ENCODE measurements at regions not wholly inside any gene's neighbourhood (a gene's known extent, or its start where the extent isn't known, plus 50 kb on each side); places are given as distances from the start of the nearest gene placed in this dataset.

DNA sequence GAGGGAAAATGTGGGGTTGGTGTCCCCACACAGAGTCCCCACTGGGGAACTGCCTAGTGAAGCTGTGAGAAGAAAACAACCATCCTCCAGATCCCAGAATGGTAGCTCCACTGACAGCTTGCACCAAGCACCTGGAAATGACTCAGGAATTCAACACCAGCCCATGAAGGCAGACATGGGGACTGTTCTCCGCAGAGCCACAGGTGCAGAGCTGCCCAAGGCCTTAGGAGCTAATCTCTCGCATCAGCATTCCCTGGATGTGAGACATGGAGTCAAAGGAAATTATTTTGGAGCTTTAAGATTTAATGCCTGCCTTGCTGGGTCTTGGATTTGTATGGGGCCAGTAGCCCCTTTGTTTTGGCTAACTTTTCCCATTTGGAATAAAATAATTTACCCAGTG is 367.9 kb downstream of the FAM133A start:
- no peak for DNase-seq (ENCODE audit: insufficient read length, low spot score, missing footprints)
- TF ChIP-seq, protein P1, sequence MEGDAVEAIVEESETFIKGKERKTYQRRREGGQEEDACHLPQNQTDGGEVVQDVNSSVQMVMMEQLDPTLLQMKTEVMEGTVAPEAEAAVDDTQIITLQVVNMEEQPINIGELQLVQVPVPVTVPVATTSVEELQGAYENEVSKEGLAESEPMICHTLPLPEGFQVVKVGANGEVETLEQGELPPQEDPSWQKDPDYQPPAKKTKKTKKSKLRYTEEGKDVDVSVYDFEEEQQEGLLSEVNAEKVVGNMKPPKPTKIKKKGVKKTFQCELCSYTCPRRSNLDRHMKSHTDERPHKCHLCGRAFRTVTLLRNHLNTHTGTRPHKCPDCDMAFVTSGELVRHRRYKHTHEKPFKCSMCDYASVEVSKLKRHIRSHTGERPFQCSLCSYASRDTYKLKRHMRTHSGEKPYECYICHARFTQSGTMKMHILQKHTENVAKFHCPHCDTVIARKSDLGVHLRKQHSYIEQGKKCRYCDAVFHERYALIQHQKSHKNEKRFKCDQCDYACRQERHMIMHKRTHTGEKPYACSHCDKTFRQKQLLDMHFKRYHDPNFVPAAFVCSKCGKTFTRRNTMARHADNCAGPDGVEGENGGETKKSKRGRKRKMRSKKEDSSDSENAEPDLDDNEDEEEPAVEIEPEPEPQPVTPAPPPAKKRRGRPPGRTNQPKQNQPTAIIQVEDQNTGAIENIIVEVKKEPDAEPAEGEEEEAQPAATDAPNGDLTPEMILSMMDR (IDR thresholded peaks at IDR 0.05; ENCODE audit: extremely low read depth, low read depth, low read length) = no peak

DNA sequence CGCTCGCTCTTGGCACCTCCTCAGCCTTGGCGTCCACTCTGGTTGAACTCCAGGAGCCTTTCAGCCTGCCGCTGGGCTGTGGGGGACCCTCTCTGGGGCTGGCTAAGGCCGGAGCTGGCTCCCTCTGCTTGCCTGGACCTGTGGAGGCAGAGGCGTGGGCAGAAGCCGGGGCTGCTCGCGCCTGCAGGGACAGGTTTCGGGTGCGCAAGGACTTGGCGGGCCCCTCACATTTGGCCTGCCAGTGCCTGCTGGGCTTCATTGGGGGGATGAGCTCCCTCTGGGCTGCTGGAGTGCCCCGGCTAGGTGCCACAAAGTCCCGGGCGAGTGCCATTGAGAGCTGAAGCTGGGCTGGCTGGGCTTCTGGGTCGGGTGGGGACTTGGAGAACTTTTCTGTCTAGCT is 371.7 kb downstream of the FAM133A start:
- no peak overlapping the region for H2AFZ ChIP-seq (ENCODE audit: low read length)
- no peaks in the 10 kb centered on the region for H4K20me1 ChIP-seq (ENCODE audit: insufficient read depth, low read length)
- H3K36me3 ChIP-seq (ENCODE audit: insufficient read depth, low read length) = no peaks in the 10 kb centered on the region
- H3K4me2 ChIP-seq (ENCODE audit: insufficient read depth, low read length) = no peak overlapping the region
- H3K4me1 ChIP-seq (ENCODE audit: insufficient read depth, low read length) = no peaks in the 10 kb centered on the region
- H3K27ac ChIP-seq (ENCODE audit: low read depth, low read length) = no peak overlapping the region
- H3K4me3 ChIP-seq (ENCODE audit: insufficient read depth, low read length) = no peak overlapping the region
- H3K9me3 ChIP-seq (ENCODE audit: low read depth, low read length) = no peaks in the 10 kb centered on the region
- no peaks in the 10 kb centered on the region for H3K79me2 ChIP-seq (ENCODE audit: insufficient read depth, low read length)
- H3K27me3 ChIP-seq (ENCODE audit: insufficient read depth, low read length) = no peaks in the 10 kb centered on the region
- TF ChIP-seq, protein P1 (IDR thresholded peaks at IDR 0.05; ENCODE audit: extremely low read depth, low read depth, low read length) = no peak
- DNase-seq (ENCODE audit: insufficient read length, low spot score, missing footprints) = no peak

More for the DNA sequence above, 367.9 kb downstream of the FAM133A start:
- H2AFZ ChIP-seq (ENCODE audit: low read length) = no peak overlapping the region
- H3K36me3 ChIP-seq (ENCODE audit: insufficient read depth, low read length) = no peaks in the 10 kb centered on the region
- H3K4me2 ChIP-seq (ENCODE audit: insufficient read depth, low read length) = no peak overlapping the region
- no peaks in the 10 kb centered on the region for H3K9me3 ChIP-seq (ENCODE audit: low read depth, low read length)
- no peaks in the 10 kb centered on the region for H3K79me2 ChIP-seq (ENCODE audit: insufficient read depth, low read length)
- no peaks in the 10 kb centered on the region for H4K20me1 ChIP-seq (ENCODE audit: insufficient read depth, low read length)
- H3K4me3 ChIP-seq (ENCODE audit: insufficient read depth, low read length) = no peak overlapping the region
- no peak overlapping the region for H3K27ac ChIP-seq (ENCODE audit: low read depth, low read length)
- no peaks in the 10 kb centered on the region for H3K27me3 ChIP-seq (ENCODE audit: insufficient read depth, low read length)
- no peaks in the 10 kb centered on the region for H3K4me1 ChIP-seq (ENCODE audit: insufficient read depth, low read length)

DNA sequence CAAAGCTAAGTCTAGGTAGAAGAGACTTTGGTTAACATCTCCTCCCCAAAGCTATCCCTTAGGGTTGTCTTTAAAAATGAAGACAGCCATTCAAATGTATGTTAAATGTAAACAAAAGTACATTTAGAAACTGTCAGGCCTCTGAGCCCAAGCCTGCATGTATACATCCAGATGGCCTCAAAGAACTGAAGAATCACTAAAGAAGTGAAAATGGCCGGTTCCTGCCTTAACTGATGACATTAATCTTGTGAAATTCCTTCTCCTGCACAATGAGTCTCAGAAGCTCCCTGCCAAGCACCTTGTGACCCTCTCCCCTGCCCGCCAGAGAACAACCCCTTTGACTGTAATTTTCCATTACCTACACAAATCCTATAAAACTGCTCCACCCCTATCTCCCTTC is 377.9 kb downstream of the FAM133A start:
- no peaks in the 10 kb centered on the region for H3K36me3 ChIP-seq (ENCODE audit: insufficient read depth, low read length)
- H3K27me3 ChIP-seq (ENCODE audit: insufficient read depth, low read length) = no peaks in the 10 kb centered on the region
- no peak for DNase-seq (ENCODE audit: insufficient read length, low spot score, missing footprints)
- no peak overlapping the region for H3K4me3 ChIP-seq (ENCODE audit: insufficient read depth, low read length)
- H3K27ac ChIP-seq (ENCODE audit: low read depth, low read length) = no peak overlapping the region
- H3K4me1 ChIP-seq (ENCODE audit: insufficient read depth, low read length) = no peaks in the 10 kb centered on the region
- no peaks in the 10 kb centered on the region for H4K20me1 ChIP-seq (ENCODE audit: insufficient read depth, low read length)
- no peaks in the 10 kb centered on the region for H3K9me3 ChIP-seq (ENCODE audit: low read depth, low read length)
- TF ChIP-seq, protein P1 (IDR thresholded peaks at IDR 0.05; ENCODE audit: extremely low read depth, low read depth, low read length) = no peak
- H3K79me2 ChIP-seq (ENCODE audit: insufficient read depth, low read length) = no peaks in the 10 kb centered on the region
- H3K4me2 ChIP-seq (ENCODE audit: insufficient read depth, low read length) = no peak overlapping the region
- H2AFZ ChIP-seq (ENCODE audit: low read length) = no peak overlapping the region

DNA sequence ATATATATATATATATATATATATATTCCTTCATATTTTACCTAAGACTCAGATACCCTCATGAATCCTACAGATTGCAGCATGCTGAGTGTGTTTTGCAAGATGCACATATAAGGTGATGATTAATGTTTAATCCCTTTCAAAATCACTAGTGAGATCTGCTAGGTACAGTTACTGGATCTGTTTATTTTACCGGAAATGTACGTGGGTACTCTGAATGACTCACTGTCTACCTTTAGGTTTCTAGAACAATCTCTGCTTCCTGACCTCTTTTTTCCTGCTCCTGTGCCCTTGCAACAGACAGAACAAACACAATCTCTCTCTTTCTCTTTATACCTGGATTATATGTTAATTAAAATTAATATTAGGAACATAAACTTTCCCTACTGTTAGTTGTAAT is 379.6 kb downstream of the FAM133A start:
- Histone ChIP-seq H3K27ac (ENCODE audit: low read depth, low read length) (no peak overlapping the region), H3K9me3 (ENCODE audit: low read depth, low read length) (no peaks in the 10 kb centered on the region), H3K4me3 (ENCODE audit: insufficient read depth, low read length) (no peak overlapping the region), H3K27me3 (ENCODE audit: insufficient read depth, low read length) (no peaks in the 10 kb centered on the region), H3K79me2 (ENCODE audit: insufficient read depth, low read length) (no peaks in the 10 kb centered on the region), H3K36me3 (ENCODE audit: insufficient read depth, low read length) (no peaks in the 10 kb centered on the region), H3K4me1 (ENCODE audit: insufficient read depth, low read length) (no peaks in the 10 kb centered on the region), H4K20me1 (ENCODE audit: insufficient read depth, low read length) (no peaks in the 10 kb centered on the region), H2AFZ (ENCODE audit: low read length) (no peak overlapping the region), H3K4me2 (ENCODE audit: insufficient read depth, low read length) (no peak overlapping the region)
- TF ChIP-seq, protein P1 (IDR thresholded peaks at IDR 0.05; ENCODE audit: extremely low read depth, low read depth, low read length) = no peak
- DNase-seq (ENCODE audit: insufficient read length, low spot score, missing footprints) = no peak

Measured in osteoblast (primary cell).